PC-3 (cell line): ENCODE measurements at regions not wholly inside any gene's neighbourhood (a gene's known extent, or its start where the extent isn't known, plus 50 kb on each side); places are given as distances from the start of the nearest gene placed in this dataset.

Experiments used
- ATAC-seq: fragments of 200-7000 bp; cut with Tn5 transposase; 2 replicates; pipeline ENCODE4 v1.9.1; 2020; ENCODE audit warnings: mild to moderate bottlenecking, moderate library complexity
- BruUV-seq: library from RNA; stranded (reverse); fragments of 400-500 nt; replicated peaks from 2 replicates; lab custom pipeline; 2021; lab: Mats Ljungman, UMichigan
- CTCF ChIA-PET: fragments of 300-600 bp; sonication (Branson Sonifier 250); formaldehyde crosslinking; loops from one replicate; lab custom pipeline; 2022; ENCODE audit warnings: antibody characterized with exemption; lab: Charles Lee
- POLR2A ChIA-PET: fragments of 300-600 bp; sonication (Branson Sonifier 250); formaldehyde crosslinking; loops from one replicate; lab custom pipeline; 2022; ENCODE audit warnings: antibody characterized with exemption; ENCODE audit not compliant: unreplicated experiment; lab: Charles Lee
- DNase-seq: peaks from one replicate; pipeline ENCODE4 v3.0.0-alpha.2; 2015
- H2AFZ ChIP-seq: fragments of 300-600 bp; sonication (generic); 2 replicates; pipeline ENCODE4 v1.6.0; 2016; ENCODE audit warnings: antibody characterized with exemption, low read length
- H3F3A ChIP-seq: fragments of 300-600 bp; sonication (generic); one replicate; pipeline ENCODE4 v1.6.0; 2017; ENCODE audit warnings: antibody characterized with exemption, low read length, control low read depth, mild to moderate bottlenecking; ENCODE audit not compliant: unreplicated experiment
- H3K27ac ChIP-seq: fragments of 300-600 bp; sonication (generic); 2 replicates; pipeline ENCODE4 v1.5.1; 2016; ENCODE audit warnings: mild to moderate bottlenecking, low read length
- H3K27me3 ChIP-seq: fragments of 300-600 bp; sonication (generic); 2 replicates; pipeline ENCODE4 v1.6.1; 2016; ENCODE audit warnings: low read length, mixed read lengths
- H3K36me3 ChIP-seq: fragments of 300-600 bp; sonication (generic); 2 replicates; pipeline ENCODE4 v1.6.1; 2016; ENCODE audit warnings: low read depth, mixed run types, low read length, mixed read lengths
- H3K4me1 ChIP-seq: fragments of 300-600 bp; sonication (generic); 2 replicates; pipeline ENCODE4 v1.5.1; 2016; ENCODE audit warnings: low read length; ENCODE audit not compliant: insufficient read depth
- H3K4me2 ChIP-seq: fragments of 300-600 bp; sonication (generic); 2 replicates; pipeline ENCODE4 v1.6.0; 2016; ENCODE audit warnings: low read length
- H3K4me3 ChIP-seq: fragments of 300-600 bp; sonication (generic); 2 replicates; pipeline ENCODE4 v1.5.1; 2016; ENCODE audit warnings: mild to moderate bottlenecking, low read length, mixed read lengths
- H3K79me2 ChIP-seq: fragments of 300-600 bp; sonication (generic); 2 replicates; pipeline ENCODE4 v1.6.1; 2017; ENCODE audit warnings: low read length, mixed read lengths
- H3K9ac ChIP-seq: fragments of 300-600 bp; sonication (generic); 2 replicates; pipeline ENCODE4 v1.6.0; 2016; ENCODE audit warnings: mild to moderate bottlenecking, low read length
- H3K9me2 ChIP-seq: fragments of 300-600 bp; sonication (generic); replicated peaks from 2 replicates; pipeline ENCODE4 v1.6.1; 2016; ENCODE audit warnings: mixed run types, low read length, mixed read lengths
- H3K9me3 ChIP-seq: fragments of 300-600 bp; sonication (generic); 2 replicates; pipeline ENCODE4 v1.6.1; 2016; ENCODE audit warnings: low read length, mixed read lengths
- H4K20me1 ChIP-seq: fragments of 300-600 bp; sonication (generic); 2 replicates; pipeline ENCODE4 v1.6.1; 2016; ENCODE audit warnings: low read length, mixed read lengths
- EZH2 ChIP-seq: fragments of 300-600 bp; sonication (generic); IDR thresholded peaks from one replicate; pipeline ENCODE4 v1.6.1; 2017; ENCODE audit warnings: antibody characterized with exemption, mild to moderate bottlenecking, low read length; ENCODE audit not compliant: unreplicated experiment
- EZH2phosphoT487 ChIP-seq: fragments of 300-600 bp; sonication (generic); IDR thresholded peaks from 2 replicates; pipeline ENCODE4 v1.6.1; 2018; ENCODE audit warnings: mild to moderate bottlenecking, antibody characterized with exemption, low read length, borderline replicate concordance
- intact Hi-C: fragments of 100-400 bp; cut with micrococcal nuclease; formaldehyde crosslinking; loops from 2 replicates; pipeline ENCODE4 v1.9.0; 2023
- TF ChIP-seq, protein P1 (sequence below): fragments of 300-600 bp; sonication (generic); conservative IDR thresholded peaks from 2 replicates; pipeline ENCODE4 v1.5.1; 2017; ENCODE audit warnings: antibody characterized with exemption, low read depth, mild to moderate bottlenecking, low read length

DNA sequence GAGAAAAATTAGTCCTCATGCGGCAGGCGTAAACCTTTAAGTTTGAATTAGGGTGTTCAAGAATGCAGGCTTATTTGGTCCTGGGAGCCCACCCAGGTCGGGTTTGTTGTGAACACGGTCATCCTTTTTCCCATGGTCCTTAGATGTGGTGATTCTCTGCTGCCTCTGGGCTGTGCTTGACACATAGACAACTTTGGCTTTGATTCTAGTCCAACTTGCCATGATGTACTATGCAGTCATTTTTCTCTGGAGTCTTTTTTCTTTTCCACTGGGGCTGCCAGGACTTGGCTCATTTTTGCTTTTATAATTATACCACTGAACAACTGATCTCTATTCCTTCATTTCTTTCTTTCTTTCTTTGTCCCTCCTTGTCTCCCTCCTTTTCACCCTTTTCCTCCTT lies 218.6 kb downstream of the SREK1 start:
- no peaks in the 10 kb centered on the region for H3K27me3 ChIP-seq
- no peak overlapping the region for H3K9ac ChIP-seq
- H3K79me2 ChIP-seq, result no peaks in the 10 kb centered on the region
- H3K4me1 ChIP-seq, result no peaks in the 10 kb centered on the region
- H3K36me3 ChIP-seq, result no peaks in the 10 kb centered on the region
- ATAC-seq (no peak), DNase-seq (no peak)
- TF ChIP-seq EZH2phosphoT487 (no peak), EZH2 (no peak)
- TF ChIP-seq, protein P1, sequence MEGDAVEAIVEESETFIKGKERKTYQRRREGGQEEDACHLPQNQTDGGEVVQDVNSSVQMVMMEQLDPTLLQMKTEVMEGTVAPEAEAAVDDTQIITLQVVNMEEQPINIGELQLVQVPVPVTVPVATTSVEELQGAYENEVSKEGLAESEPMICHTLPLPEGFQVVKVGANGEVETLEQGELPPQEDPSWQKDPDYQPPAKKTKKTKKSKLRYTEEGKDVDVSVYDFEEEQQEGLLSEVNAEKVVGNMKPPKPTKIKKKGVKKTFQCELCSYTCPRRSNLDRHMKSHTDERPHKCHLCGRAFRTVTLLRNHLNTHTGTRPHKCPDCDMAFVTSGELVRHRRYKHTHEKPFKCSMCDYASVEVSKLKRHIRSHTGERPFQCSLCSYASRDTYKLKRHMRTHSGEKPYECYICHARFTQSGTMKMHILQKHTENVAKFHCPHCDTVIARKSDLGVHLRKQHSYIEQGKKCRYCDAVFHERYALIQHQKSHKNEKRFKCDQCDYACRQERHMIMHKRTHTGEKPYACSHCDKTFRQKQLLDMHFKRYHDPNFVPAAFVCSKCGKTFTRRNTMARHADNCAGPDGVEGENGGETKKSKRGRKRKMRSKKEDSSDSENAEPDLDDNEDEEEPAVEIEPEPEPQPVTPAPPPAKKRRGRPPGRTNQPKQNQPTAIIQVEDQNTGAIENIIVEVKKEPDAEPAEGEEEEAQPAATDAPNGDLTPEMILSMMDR, result no peak
- H3K27ac ChIP-seq, result no peak overlapping the region
- BruUV-seq, result no TSS peak
- POLR2A ChIA-PET, result no interaction called here
- H4K20me1 ChIP-seq, result no peaks in the 10 kb centered on the region
- H3K9me3 ChIP-seq, result no peaks in the 10 kb centered on the region
- intact Hi-C loops, result no loop called here
- H3K4me2 ChIP-seq, result no peak overlapping the region
- no peak overlapping the region for H2AFZ ChIP-seq
- H3K9me2 ChIP-seq, result no peaks in the 10 kb centered on the region
- no peak overlapping the region for H3K4me3 ChIP-seq
- CTCF ChIA-PET, result no interaction called here
- H3F3A ChIP-seq, result no peaks in the 10 kb centered on the region

DNA sequence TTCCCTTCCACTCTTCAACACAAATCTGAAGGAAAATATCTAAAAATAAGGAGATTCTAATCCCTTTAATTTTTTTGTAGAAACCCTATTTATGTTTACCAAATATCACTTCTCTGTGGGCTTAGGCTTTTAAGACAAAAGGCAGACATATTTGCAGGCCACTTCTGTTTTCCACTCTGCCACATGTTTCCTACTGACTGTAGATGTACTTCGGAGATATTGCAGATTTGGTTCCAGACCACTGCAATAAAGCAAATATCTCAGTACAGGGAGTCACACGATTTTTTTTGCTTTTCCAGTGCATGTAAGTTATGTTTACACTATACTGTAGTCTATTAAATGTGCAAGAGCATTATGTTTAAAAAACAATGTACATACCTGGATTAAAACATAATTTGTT lies 219.0 kb downstream of the SREK1 start:
- TF ChIP-seq, protein P1, result no peak
- TF ChIP-seq EZH2 (no peak), EZH2phosphoT487 (no peak)
- H3K9me3 ChIP-seq, result no peaks in the 10 kb centered on the region
- no peaks in the 10 kb centered on the region for H3K27me3 ChIP-seq
- BruUV-seq, result no TSS peak
- H3K4me2 ChIP-seq, result no peak overlapping the region
- no peak overlapping the region for H3K4me3 ChIP-seq
- no peaks in the 10 kb centered on the region for H3F3A ChIP-seq
- POLR2A ChIA-PET, result no interaction called here
- DNase-seq, result no peak
- ATAC-seq, result no peak
- H4K20me1 ChIP-seq, result no peaks in the 10 kb centered on the region
- H3K4me1 ChIP-seq, result no peaks in the 10 kb centered on the region
- no peaks in the 10 kb centered on the region for H3K79me2 ChIP-seq
- no peaks in the 10 kb centered on the region for H3K9me2 ChIP-seq
- H3K27ac ChIP-seq, result no peak overlapping the region
- no peak overlapping the region for H3K9ac ChIP-seq
- intact Hi-C loops, result no loop called here
- no peak overlapping the region for H2AFZ ChIP-seq
- H3K36me3 ChIP-seq, result no peaks in the 10 kb centered on the region
- CTCF ChIA-PET, result no interaction called here

DNA sequence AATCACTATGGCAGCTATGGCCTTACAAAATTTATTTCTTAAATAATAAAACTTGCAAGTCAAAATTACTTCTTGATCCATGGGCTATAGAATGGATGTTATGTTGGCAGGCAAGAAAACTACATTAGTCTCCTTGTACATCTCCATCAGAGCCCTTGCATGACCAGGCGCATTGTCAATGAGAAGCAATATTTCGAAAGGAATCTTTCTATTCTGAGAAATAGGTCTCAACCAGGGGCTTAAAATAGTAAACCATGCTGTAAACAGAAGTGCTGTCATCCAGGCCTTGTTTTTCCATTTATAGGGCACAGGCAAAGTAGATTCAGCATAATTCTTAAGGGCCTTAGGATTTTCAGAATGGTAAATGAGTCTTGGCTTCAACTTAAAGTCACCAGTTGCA lies 220.1 kb downstream of the SREK1 start:
- no peak for TF ChIP-seq EZH2phosphoT487
- no peak for TF ChIP-seq EZH2
- TF ChIP-seq, protein P1, result no peak

More for the DNA sequence above, 220.1 kb downstream of the SREK1 start:
- Histone ChIP-seq H3K9ac (no peak overlapping the region), H3K79me2 (no peaks in the 10 kb centered on the region), H2AFZ (no peak overlapping the region), H3K27ac (no peak overlapping the region), H3K4me3 (no peak overlapping the region), H3K4me2 (no peak overlapping the region), H3K36me3 (no peaks in the 10 kb centered on the region), H3K27me3 (no peaks in the 10 kb centered on the region), H3F3A (no peaks in the 10 kb centered on the region), H3K9me2 (no peaks in the 10 kb centered on the region), H4K20me1 (no peaks in the 10 kb centered on the region), H3K9me3 (no peaks in the 10 kb centered on the region), H3K4me1 (no peaks in the 10 kb centered on the region)
- CTCF ChIA-PET, result no interaction called here
- POLR2A ChIA-PET, result no interaction called here
- intact Hi-C loops, result no loop called here
- DNase-seq (no peak), ATAC-seq (no peak)
- BruUV-seq, result no TSS peak
